H1 (cell line): ENCODE measurements at regions not wholly inside any gene's neighbourhood (a gene's known extent, or its start where the extent isn't known, plus 50 kb on each side); places are given as distances from the start of the nearest gene placed in this dataset.

ENCODE experiments used
- CHD7 ChIP-seq: fragments of 300-600 bp; sonication (generic); IDR thresholded peaks from 2 replicates; pipeline ENCODE4 v1.7.1; 2012; ENCODE audit warnings: low read length, moderate library complexity, mild to moderate bottlenecking, inconsistent platforms; ENCODE audit not compliant: insufficient replicate concordance
- CTBP2 ChIP-seq: IDR thresholded peaks from 2 replicates; pipeline ENCODE4 v1.7.0; 2011; ENCODE audit warnings: borderline replicate concordance, mild to moderate bottlenecking, moderate library complexity, mixed read lengths, low read length; ENCODE audit not compliant: insufficient read depth, insufficient read length
- FOSL1 ChIP-seq: IDR thresholded peaks from 2 replicates; pipeline ENCODE4 v1.6.1; 2011; ENCODE audit warnings: mild to moderate bottlenecking, low read depth, low read length, moderate library complexity; ENCODE audit not compliant: insufficient read depth
- KDM4A ChIP-seq: IDR thresholded peaks from one replicate; pipeline ENCODE4 v1.7.1; 2012; ENCODE audit warnings: low read depth, mild to moderate bottlenecking, moderate library complexity, low read length, inconsistent platforms; ENCODE audit not compliant: severe bottlenecking
- PHF8 ChIP-seq: fragments of 200-600 bp; sonication (generic); conservative IDR thresholded peaks from 2 replicates; pipeline ENCODE4 v1.7.1; 2012; ENCODE audit warnings: low read depth, mild to moderate bottlenecking, inconsistent platforms, low read length, moderate library complexity
- RBBP5 ChIP-seq: IDR thresholded peaks from 2 replicates; pipeline ENCODE4 v1.7.1; 2012; ENCODE audit warnings: low read depth, mild to moderate bottlenecking, inconsistent platforms, low read length, moderate library complexity, borderline replicate concordance
- TBP ChIP-seq: IDR thresholded peaks from 2 replicates; pipeline ENCODE4 v1.6.1; 2011; ENCODE audit warnings: low read depth, low read length, improper control_type of control experiment

DNA sequence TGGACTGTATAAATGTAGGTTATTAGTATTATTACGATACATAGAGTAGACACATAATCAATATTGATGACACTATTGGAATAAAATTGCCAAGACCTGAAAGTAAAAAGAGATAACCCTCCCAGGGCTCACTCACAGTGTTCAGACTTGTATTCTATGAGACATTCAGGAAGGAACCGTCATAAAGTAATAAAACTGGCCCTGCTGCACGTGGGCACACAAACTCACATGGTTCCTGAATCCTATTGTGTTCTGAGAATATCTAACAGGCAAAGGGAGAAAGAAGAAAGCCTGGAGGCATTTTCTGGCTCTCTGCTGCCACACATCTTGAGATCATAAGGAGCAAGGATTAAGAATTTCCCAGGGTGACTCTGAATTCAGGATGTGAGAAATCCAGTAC is 575.9 kb downstream of the HS3ST4 start (continued):
- no peak for TF ChIP-seq RBBP5
- no peak for TF ChIP-seq PHF8
- TF ChIP-seq CTBP2 = no peak
- TF ChIP-seq FOSL1 = no peak
- TF ChIP-seq TBP = no peak
- TF ChIP-seq CHD7 = no peak
- TF ChIP-seq KDM4A = no peak
- TF ChIP-seq, all 59 proteins: peak for 0
